PFSK-1 (cell line): ENCODE measurements at regions not wholly inside any gene's neighbourhood (a gene's known extent, or its start where the extent isn't known, plus 50 kb on each side); places are given as distances from the start of the nearest gene placed in this dataset.

Experiments
- FOXP2 ChIP-seq: optimal IDR thresholded peaks from 2 replicates; pipeline ENCODE3; 2011; ENCODE audit warnings: borderline replicate concordance, control low read depth, inconsistent platforms; ENCODE audit not compliant: insufficient read depth; ENCODE audit errors: extremely low read length, extremely low read depth
- POLR2AphosphoS5 ChIP-seq: IDR thresholded peaks from 2 replicates; pipeline ENCODE4 v1.6.1; 2012; ENCODE audit warnings: low read depth, mild to moderate bottlenecking, control low read depth, low read length, moderate library complexity
- REST ChIP-seq, 2 experiments: IDR thresholded peaks; 2 replicates each; pipeline versions ENCODE4 v1.6.1 to v1.8.0; 2011 to 2012; ENCODE audit warnings: low read depth in 2 of 2, low read length in 2 of 2, control low read depth in 1 of 2, inconsistent platforms in 1 of 2, mild to moderate bottlenecking in 1 of 2, moderate library complexity in 1 of 2; ENCODE audit not compliant: insufficient read depth in 1 of 2
- SIN3A ChIP-seq: IDR thresholded peaks from 2 replicates; pipeline ENCODE4 v1.6.1; 2012; ENCODE audit warnings: mild to moderate bottlenecking, low read length, moderate library complexity, borderline replicate concordance; ENCODE audit not compliant: insufficient read depth
- TAF1 ChIP-seq: IDR thresholded peaks from 2 replicates; pipeline ENCODE4 v1.6.1; 2012; ENCODE audit warnings: low read length, control low read depth, borderline replicate concordance; ENCODE audit not compliant: insufficient read depth

GRCh38 chr2:134144651-134145050 lies 109.2 kb upstream of the MGAT5 start:
- TF ChIP-seq TAF1, result no peak
- TF ChIP-seq REST (IDR thresholded peaks at IDR 0.05; ENCODE audit: insufficient read depth in 1 of 2, low read depth in 2 of 2, low read length in 2 of 2), result no peak
- no peak for TF ChIP-seq POLR2AphosphoS5
- TF ChIP-seq FOXP2, result no peak
- TF ChIP-seq SIN3A, result no peak

- no peak for TF ChIP-seq FOXP2
- no peak for TF ChIP-seq SIN3A
- TF ChIP-seq POLR2AphosphoS5, result no peak
These were observed 108.4 kb upstream of the MGAT5 start for GRCh38 chr2:134145519-134145918.

GRCh38 chr2:134146161-134146560 lies 107.7 kb upstream of the MGAT5 start:
- TF ChIP-seq SIN3A (no peak), POLR2AphosphoS5 (no peak), TAF1 (no peak), FOXP2 (no peak), REST (IDR thresholded peaks at IDR 0.05; ENCODE audit: insufficient read depth in 1 of 2, low read depth in 2 of 2, low read length in 2 of 2) (no peak)

GRCh38 chr2:134146620-134147019 lies 107.3 kb upstream of the MGAT5 start:
- TF ChIP-seq TAF1 (no peak), SIN3A (no peak), REST (IDR thresholded peaks at IDR 0.05; ENCODE audit: insufficient read depth in 1 of 2, low read depth in 2 of 2, low read length in 2 of 2) (no peak), FOXP2 (no peak), POLR2AphosphoS5 (no peak)

- TF ChIP-seq REST (IDR thresholded peaks at IDR 0.05; ENCODE audit: insufficient read depth in 1 of 2, low read depth in 2 of 2, low read length in 2 of 2) (no peak), POLR2AphosphoS5 (no peak), SIN3A (no peak), TAF1 (no peak), FOXP2 (no peak)
These were observed 105.7 kb upstream of the MGAT5 start for GRCh38 chr2:134148172-134148571.
